Muscle of leg (tissue), 3 donors: ENCODE measurements at regions not wholly inside any gene's neighbourhood (a gene's known extent, or its start where the extent isn't known, plus 50 kb on each side); places are given as distances from the start of the nearest gene placed in this dataset.
"Not testable (repeated sequence)": the region's sequence is repeated elsewhere in the genome, so short reads cannot be mapped to it uniquely, and the experiment has no call there.

ENCODE experiments used
- DNase-seq: peaks from one replicate; pipeline ENCODE4 v3.0.0; 2013
- H3K27ac ChIP-seq: one replicate; pipeline ENCODE4 v1.5.1; 2013; ENCODE audit warnings: mild to moderate bottlenecking, low read length, control low read depth
- H3K27me3 ChIP-seq: one replicate; pipeline ENCODE4 v1.6.1; 2013; ENCODE audit warnings: low read length; ENCODE audit not compliant: control insufficient read depth, insufficient read depth
- H3K36me3 ChIP-seq: one replicate; pipeline ENCODE4 v1.6.1; 2013; ENCODE audit warnings: low read length; ENCODE audit not compliant: control insufficient read depth, insufficient read depth
- H3K4me1 ChIP-seq: one replicate; pipeline ENCODE4 v1.6.1; 2013; ENCODE audit warnings: low read length; ENCODE audit not compliant: control insufficient read depth, insufficient read depth
- H3K4me3 ChIP-seq: one replicate; pipeline ENCODE4 v1.5.1; 2013; ENCODE audit warnings: low read length, control low read depth
- H3K9me3 ChIP-seq: replicated peaks from 2 replicates; pipeline ENCODE4 v1.6.1; 2013; ENCODE audit warnings: low read depth, low read length; ENCODE audit not compliant: control insufficient read depth
- WGBS: methylation state at CpG from one replicate; pipeline ENCODE4 v1.1.5; 2013; ENCODE audit warnings: missing lambda C conversion rate; ENCODE audit not compliant: insufficient coverage; 5-methylcytosine and 5-hydroxymethylcytosine counted together

DNA sequence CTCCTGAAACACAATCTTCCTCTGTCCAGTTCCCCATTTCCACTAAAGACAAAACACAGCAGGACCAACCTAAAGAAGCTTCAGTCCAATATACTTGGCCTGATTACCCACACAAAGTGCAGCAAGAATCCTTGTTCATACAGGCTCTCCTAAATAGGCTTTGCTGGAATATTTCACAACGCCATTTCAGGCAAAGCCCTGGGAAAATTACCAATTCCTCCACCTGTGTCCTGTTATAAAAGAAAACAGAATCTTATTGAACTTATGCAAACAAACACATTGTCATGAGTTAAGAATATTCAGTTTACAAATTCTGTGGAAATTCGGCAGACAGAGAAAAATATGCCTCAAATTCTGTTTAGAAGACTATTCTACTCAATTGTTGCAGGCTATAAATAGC, 115.0 kb upstream of the NBPF11 start:
- H3K27ac ChIP-seq, DNase-seq, H3K4me3 ChIP-seq, H3K9me3 ChIP-seq, H3K36me3 ChIP-seq: not testable (repeated sequence)
- WGBS: no CpG with 5 or more reads among the region's 2 CpGs
- Histone ChIP-seq H3K27me3 (peaks cover 28% of the 10 kb centered on the region), H3K4me1 (peaks cover 12% of the 10 kb centered on the region)

DNA sequence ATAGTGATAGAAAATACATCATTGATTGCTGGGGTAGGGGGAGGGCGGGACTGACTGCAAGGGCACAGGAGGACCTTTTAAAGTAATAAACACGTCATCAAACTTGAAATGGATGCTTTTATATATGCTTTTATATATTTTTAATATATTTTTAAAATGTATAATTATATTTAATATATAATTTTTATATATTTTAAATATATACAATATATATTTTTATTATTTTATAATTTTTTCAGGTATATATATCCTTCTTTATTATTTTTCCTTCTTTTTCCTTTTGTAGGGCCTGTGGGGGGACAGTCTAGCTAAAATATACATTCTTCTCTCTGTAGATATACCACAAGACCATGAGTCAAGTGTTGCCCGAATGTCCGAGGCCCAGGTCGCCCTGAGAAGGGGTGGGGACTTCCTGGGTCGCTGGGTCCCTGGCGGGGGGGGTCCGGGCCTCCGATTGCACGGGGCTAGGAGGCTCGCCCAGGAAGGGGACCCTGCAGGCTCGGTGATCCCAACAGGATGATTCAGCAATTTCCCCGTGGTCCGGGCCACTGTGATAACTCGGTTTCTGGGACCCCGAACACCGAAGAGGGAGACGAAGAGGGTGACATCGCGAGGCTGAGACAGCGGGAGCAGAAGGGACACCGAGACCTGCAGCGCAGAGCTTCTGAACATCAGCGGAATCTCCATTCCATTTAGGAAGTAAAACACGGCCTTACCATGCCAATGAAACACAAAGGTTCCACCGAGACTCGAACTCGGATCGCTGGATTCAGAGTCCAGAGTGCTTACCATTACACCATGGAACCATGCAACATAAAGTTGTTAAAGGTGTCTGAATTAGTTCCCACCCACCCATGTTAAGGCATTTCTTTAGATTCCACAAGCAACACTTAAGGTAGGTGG, 112.5 kb upstream of the NBPF11 start:
- 18% methylated on average over 17 of the region's 29 CpGs for WGBS
- H3K4me3 ChIP-seq: no peak overlapping the region
- H3K27ac ChIP-seq: no peak overlapping the region
- peak; percentile 38 for DNase-seq
- peaks cover 12% of the 10 kb centered on the region for H3K4me1 ChIP-seq
- H3K36me3 ChIP-seq: no peaks in the 10 kb centered on the region
- no peaks in the 10 kb centered on the region for H3K9me3 ChIP-seq
- H3K27me3 ChIP-seq: peaks cover 29% of the 10 kb centered on the region

DNA sequence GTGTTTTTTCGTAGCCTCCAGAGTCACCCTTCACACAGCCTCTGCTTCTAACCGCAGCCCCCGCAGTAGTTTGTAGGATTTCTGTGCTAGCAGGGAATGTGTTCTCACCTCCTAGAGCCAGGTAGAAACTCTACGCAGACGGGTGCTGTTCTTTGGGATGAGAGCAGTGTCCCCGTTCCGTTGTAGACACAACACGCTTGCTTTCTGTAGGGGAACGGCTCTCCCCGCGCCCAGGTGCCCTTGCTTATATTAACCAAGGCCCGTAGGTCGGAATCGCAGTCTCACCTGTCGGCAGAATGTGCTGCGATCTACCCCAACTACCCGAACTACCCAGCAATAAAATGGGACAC, 111.8 kb upstream of the NBPF11 start:
- Histone ChIP-seq H3K9me3 (no peaks in the 10 kb centered on the region), H3K27ac (no peak overlapping the region), H3K27me3 (peaks cover 31% of the 10 kb centered on the region), H3K36me3 (no peaks in the 10 kb centered on the region), H3K4me3 (peak overlapping the region; percentile 33), H3K4me1 (peaks cover 12% of the 10 kb centered on the region)
- DNase-seq: no peak
- WGBS: 2% methylated on average over 8 of the region's 17 CpGs

DNA sequence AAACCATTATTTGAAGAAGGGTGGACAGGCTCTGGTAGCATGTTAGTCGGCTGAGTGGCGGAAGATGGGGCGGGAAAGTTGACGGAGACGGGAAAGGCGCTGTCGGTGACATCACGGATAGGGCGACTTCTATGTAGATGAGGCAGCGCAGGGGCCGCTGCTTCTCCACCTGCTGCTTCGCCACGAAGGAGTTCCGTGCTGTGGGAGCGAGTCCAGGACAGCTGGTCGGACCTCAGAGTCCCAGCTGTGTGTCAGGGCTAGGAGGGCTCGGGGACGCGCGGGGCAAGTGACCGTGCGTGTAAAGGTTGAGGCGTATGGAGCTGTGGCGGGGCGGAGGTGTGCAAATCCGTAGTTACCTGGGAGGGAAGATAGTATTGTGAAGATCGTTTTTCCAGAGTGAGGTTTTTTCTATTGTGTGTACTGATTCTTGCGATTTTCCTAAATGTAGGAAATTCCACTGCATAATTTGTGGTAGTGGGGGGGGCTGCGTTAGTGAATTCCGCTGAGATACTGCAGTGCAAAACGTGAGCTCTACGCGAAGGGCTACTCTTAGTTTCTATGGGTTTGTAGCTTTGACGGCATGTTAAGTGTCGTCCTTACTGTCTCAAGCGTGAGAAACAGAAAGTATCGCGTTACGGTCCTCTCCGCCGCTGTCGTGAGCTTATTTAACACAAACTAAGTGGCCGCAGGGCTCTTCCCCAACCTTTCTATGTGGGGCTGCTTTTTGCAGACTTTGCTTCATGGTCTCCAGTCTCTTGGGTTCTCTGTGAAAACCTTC, 111.2 kb upstream of the NBPF11 start:
- under 1% methylated on average over 42 of the region's 43 CpGs for WGBS
- peaks cover 31% of the 10 kb centered on the region for H3K27me3 ChIP-seq

DNA sequence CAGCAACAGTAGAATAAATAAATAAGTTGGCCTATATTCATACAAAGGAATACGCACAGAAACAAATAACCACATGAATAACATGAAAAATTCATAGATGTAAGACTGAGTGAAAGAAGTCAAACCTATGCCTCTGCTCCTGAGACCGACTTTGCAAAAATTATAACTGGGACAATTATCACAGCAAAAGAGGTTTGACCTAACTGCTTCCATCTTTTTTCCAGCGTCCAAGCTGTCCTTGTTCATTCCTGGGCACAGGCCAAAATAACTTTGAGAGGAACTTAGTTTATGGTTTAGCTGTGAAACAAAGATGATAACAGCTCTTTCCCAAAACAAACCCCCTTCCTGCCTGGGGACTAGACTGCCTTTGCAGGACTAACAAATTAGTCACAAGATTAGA, 109.6 kb upstream of the NBPF11 start:
- not testable (repeated sequence) for H3K9me3 ChIP-seq, H3K4me3 ChIP-seq, H3K27ac ChIP-seq, H3K36me3 ChIP-seq, DNase-seq
- Histone ChIP-seq H3K27me3 (peaks cover 31% of the 10 kb centered on the region), H3K4me1 (peaks cover 12% of the 10 kb centered on the region)
- WGBS: 100% methylated on average over 1 of the region's 3 CpGs

More for the DNA sequence above, 111.2 kb upstream of the NBPF11 start:
- H3K4me3 ChIP-seq: peak overlapping the region; percentile 33
- H3K36me3 ChIP-seq: no peaks in the 10 kb centered on the region
- peak; percentile 79 for DNase-seq
- peaks cover 12% of the 10 kb centered on the region for H3K4me1 ChIP-seq
- no peaks in the 10 kb centered on the region for H3K9me3 ChIP-seq
- H3K27ac ChIP-seq: no peak overlapping the region

DNA sequence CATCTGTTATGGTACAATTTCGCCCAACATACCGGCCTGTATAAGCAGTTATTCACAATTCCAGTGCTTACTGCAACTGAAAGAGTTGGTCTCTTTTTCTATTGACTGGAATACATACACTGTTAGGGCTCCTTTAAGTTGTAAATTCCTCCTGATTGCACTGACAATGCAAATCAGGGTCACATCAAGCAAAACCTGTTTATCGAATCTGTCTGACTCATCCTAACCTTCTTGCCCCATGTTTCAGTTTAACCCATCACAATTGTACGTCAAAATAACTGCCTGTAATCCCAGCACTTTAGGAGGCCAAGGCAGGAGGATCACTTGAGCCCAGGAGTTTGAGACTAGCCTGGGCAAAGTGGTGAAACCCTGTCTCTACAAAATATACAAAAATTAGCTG, 105.8 kb upstream of the NBPF11 start:
- 64% methylated on average over 3 of the region's 4 CpGs for WGBS
- not testable (repeated sequence) for H3K36me3 ChIP-seq, H3K9me3 ChIP-seq, H3K4me3 ChIP-seq, H3K27me3 ChIP-seq, H3K4me1 ChIP-seq, DNase-seq, H3K27ac ChIP-seq

DNA sequence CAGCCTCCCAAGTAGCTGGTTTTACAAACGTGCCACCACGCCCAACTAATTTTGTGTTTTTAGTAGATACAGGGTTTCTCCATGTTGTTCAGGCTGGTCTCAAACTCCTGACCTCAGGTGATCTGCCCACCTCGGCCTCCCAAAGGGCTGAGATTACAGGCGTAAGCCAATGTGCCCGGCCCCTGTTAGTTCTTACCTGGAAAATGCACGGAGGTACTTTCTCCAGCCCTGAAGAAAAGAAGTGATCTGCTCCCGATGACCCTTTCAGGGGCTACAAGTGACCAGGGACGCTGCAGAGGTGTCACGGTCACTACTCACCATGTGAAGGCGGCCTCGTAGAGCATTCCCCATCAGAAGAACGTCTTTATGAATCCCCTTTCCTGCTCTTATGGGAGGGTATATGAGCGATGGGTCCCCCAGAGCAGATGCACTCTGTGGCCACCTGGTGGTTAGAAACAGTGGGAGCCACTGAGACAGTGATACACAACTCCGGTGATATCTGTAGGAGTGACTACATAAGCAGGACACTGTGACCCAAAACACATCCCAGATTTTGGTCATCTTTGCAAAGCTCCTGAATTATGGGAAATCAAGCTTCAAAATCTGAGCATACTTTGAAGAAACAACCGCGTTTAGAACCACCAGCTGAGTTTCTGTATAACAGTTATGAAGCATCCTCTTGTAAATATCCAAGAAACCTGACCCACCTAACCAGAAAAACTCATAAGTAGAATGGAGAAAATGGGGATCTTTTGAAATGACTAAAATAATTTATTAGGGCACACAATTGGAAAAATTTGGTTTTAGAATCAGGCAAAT, 102.7 kb upstream of the NBPF11 start:
- H3K9me3 ChIP-seq, DNase-seq, H3K27me3 ChIP-seq, H3K27ac ChIP-seq, H3K4me1 ChIP-seq, H3K36me3 ChIP-seq, H3K4me3 ChIP-seq: not testable (repeated sequence)
- WGBS: 52% methylated on average over 6 of the region's 16 CpGs

DNA sequence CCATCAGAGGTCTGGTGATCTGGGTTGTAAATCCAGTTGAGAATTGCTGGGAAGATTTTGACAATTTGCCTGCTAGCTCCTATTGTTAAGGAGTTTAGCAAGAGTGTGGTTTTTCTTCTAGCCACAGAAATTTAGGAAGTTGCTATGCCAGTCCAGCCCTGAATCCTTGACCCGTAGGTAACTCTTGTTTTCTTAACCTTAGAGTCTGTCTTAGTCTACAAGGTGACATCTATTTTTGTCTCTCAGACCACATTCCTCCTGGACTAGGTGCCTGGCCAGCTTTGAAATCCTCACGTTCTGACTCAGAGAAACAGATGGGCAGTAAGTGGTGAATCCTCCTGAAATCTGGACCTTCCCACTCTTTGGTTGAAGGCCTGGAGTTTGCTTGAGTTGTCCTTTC, 101.7 kb upstream of the NBPF11 start:
- H3K36me3 ChIP-seq, H3K9me3 ChIP-seq, H3K27ac ChIP-seq, H3K4me3 ChIP-seq, H3K4me1 ChIP-seq, H3K27me3 ChIP-seq, DNase-seq: not testable (repeated sequence)
- WGBS: no CpG with 5 or more reads among the region's 2 CpGs

DNA sequence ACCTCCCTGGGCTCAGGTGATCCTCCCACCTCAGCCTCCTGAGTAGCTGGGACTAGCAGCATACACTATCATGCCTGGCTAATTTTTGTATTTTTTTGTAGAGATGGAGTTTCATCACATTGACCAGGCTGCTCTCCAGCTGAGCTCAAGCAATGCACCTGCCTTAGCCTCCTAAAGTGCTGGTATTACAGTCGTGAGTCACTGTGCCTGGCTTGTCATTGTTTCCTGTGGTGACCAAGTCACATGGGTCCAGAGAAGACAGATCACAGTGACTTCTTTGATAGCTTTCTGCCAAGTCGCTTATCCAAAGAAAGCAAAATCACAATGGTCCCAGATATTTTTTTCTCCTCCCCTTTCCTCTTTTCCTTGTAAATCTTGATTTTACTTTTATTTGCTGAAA, 96.7 kb upstream of the NBPF11 start:
- H3K9me3 ChIP-seq, H3K4me1 ChIP-seq, H3K4me3 ChIP-seq, H3K27me3 ChIP-seq, H3K36me3 ChIP-seq, DNase-seq, H3K27ac ChIP-seq: not testable (repeated sequence)
- WGBS: no CpG with 5 or more reads among the region's 2 CpGs
